GM10248 (cell line): ENCODE measurements at regions not wholly inside any gene's neighbourhood (a gene's known extent, or its start where the extent isn't known, plus 50 kb on each side); places are given as distances from the start of the nearest gene placed in this dataset.

ENCODE experiments used
- CTCF ChIA-PET: fragments of 300-600 bp; sonication (Branson Sonifier 250); formaldehyde crosslinking; extraction: SDS; loops from one replicate; lab custom pipeline; 2021; ENCODE audit warnings: antibody characterized with exemption; lab: Yijun Ruan, JAX
- POLR2A ChIA-PET: fragments of 350-650 bp; sonication (Branson Sonifier 250); formaldehyde crosslinking; extraction: SDS; loops from one replicate; lab custom pipeline; 2020; ENCODE audit warnings: antibody characterized with exemption; lab: Yijun Ruan, JAX
- DNase-seq: peaks from one replicate; pipeline ENCODE4 v3.0.0; 2012; ENCODE audit errors: extremely low spot score
- TF ChIP-seq, protein P1 (sequence below): IDR thresholded peaks from 2 replicates; pipeline ENCODE4 v1.5.1; 2012; ENCODE audit warnings: mild to moderate bottlenecking, low read depth; ENCODE audit errors: extremely low read depth, missing control alignments, control extremely low read depth

DNA sequence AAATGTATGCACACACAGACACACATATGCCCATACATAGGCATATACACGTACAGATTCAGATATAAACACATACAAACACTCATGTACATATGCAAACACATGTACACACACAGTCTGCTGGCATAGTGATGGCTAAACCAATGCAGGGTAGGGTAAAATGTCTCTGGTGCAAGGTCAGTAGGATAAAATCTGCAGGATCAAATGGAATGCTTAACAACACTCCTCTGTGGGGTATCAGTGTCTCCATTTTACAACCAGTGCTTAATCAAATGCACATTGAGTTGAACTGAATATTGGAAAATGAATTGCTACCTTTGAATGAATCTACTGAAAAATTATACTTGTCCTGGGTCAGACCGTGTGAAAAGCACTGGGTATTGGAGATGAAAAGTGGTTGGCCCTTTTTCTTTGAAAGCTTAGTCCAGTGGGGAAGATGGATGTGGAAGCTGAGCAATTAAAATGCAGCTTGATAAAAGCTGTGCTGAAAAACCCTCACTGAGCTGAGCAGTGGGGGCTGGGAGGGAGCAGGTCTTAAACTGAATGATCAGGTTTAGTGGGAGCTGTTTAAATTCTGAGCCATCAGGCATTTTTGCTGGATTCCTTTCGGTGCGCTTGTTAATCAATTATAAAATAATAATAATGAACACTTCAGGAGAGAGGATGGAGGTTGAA, 314.7 kb downstream of the HAPSTR1 start:
- CTCF ChIA-PET = interaction anchor here (0.8 kb wide), 1 partner anchor 30 kb away, joined by 3 read pairs; no protein-coding TSS in a partner anchor
- no peak for DNase-seq
- POLR2A ChIA-PET = no interaction called here
- TF ChIP-seq, protein P1, sequence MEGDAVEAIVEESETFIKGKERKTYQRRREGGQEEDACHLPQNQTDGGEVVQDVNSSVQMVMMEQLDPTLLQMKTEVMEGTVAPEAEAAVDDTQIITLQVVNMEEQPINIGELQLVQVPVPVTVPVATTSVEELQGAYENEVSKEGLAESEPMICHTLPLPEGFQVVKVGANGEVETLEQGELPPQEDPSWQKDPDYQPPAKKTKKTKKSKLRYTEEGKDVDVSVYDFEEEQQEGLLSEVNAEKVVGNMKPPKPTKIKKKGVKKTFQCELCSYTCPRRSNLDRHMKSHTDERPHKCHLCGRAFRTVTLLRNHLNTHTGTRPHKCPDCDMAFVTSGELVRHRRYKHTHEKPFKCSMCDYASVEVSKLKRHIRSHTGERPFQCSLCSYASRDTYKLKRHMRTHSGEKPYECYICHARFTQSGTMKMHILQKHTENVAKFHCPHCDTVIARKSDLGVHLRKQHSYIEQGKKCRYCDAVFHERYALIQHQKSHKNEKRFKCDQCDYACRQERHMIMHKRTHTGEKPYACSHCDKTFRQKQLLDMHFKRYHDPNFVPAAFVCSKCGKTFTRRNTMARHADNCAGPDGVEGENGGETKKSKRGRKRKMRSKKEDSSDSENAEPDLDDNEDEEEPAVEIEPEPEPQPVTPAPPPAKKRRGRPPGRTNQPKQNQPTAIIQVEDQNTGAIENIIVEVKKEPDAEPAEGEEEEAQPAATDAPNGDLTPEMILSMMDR = no peak

DNA sequence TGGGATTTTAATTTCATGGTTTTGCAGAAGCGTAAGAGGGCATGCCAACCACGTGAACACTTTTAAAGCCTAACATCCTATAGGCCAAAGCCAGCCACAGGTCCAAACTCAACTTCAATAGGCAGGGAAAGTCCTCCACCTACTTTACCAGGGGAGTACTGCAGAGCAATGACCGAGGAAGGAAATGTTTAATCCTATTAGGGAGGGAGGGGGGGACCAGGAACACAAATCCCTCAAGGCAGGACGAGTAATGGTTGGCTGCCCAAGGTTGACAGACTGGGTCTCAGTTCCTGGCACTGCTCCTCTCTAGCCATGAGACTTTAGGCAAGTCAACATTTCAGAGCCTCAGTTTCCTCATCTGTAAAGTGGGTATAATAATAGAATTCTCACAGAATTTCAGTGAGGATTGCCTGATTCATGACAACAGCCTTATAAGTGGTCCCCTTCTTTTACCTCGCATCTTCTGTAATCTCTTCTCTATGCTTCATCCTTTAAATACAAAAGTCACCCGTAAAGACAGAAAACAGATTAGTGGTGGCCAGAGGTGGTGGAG, 315.8 kb downstream of the HAPSTR1 start:
- CTCF ChIA-PET = no interaction called here
- POLR2A ChIA-PET = no interaction called here
- DNase-seq = no peak
- TF ChIP-seq, protein P1 = no peak

DNA sequence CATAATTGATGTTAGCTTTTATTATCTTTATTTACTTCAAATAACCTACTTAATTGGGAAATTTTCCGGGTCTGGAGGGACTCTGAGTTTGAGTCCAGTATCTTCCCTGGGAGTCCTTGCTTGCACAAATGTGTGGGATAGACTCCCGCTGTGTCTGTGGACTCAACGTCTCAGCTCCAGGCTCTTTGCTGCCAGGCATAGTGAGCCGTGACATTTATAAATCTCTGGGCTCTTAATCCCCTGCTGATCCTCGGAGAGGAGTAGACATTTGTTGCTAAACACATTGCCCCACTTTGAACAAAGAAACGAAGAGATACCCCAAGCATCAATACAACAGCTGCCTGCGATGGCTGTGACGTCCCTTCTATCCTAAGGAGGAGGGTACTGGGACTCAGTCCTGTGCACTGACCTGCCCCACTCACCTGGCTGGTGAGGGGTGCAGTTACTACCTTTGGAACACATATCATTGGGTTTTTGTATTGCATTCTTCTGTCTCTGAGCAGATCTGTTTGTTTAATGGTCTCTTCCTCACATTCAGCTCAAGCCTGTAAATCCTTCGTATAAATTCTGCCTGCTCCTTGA, 316.9 kb downstream of the HAPSTR1 start:
- ChIA-PET POLR2A (interaction anchor here (0.6 kb wide), 1 partner anchor 1220 kb away, joined by 3 read pairs; no protein-coding TSS in a partner anchor), CTCF (no interaction called here)
- TF ChIP-seq, protein P1 = no peak
- no peak for DNase-seq

DNA sequence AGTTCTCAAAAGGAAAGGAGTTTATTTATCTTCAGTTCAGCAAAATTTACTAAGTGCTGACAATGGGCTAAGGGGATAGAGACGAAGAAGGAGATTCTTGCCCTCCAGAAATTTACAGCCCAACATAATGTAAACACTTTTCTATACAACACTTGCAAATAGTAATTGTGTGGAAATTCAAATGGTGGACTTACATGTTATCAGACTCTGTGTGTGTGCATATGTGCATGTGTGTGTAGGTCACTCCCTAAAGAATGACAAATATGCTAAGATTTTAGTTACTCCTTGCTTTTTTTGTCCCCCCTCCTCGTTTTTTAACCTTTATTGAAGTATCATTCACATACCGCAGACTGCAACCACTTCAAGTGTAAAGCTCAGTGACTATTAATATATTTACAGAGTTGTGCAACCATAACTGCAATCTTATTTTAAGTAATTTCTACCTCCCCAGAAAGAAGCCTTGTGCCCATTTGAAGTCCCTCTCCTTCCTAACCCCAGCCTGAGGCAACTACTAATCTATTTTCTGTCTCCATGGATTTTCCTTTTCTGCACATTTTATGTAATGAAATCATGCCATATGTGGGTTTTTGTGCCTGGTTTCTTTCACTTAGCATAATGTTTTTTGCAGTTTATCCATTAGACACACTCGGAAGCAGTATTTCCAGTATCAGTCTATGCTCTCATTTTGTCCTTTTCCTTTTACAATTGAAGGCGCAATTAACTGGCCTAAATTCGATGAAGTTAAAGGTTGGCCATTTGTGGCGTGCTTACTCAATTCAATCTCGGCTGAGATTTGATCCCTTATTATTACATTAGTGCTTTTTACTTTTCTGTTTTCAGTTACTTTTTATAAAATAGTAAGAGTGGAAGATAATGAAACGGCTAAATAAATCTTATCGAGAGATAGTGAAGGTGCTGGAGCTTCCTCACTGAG, 318.4 kb downstream of the HAPSTR1 start:
- ChIA-PET POLR2A (no interaction called here), CTCF (no interaction called here)
- TF ChIP-seq, protein P1 = no peak
- DNase-seq = no peak

DNA sequence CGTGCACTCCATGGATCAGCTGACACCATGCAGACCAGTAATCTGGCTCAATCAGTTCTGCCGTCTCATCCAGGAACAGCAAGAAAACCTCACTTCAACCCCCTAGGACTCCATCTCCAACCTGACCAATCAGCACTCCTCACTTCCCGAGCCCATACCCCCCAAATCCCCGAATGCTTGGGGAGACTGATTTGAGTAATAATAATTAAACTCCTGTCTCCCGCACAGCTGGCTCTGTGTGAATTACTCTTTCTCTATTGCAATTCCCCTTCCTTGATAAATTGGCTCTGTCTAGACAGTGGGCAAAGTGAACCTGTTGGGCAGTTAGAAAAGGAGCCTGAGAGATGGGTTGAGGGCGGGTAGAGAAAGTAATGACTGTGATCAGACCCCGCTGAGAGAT, 320.0 kb downstream of the HAPSTR1 start:
- ChIA-PET CTCF (no interaction called here), POLR2A (no interaction called here)
- no peak for DNase-seq
- TF ChIP-seq, protein P1 = no peak
